HG02759 (cell line): ENCODE measurements at regions not wholly inside any gene's neighbourhood (a gene's known extent, or its start where the extent isn't known, plus 50 kb on each side); places are given as distances from the start of the nearest gene placed in this dataset.
A peak's percentile ranks its signal among the peaks of the same experiment; 100 is the strongest.
"Not testable (repeated sequence)": the region's sequence is repeated elsewhere in the genome, so short reads cannot be mapped to it uniquely, and the experiment has no call there.

Source experiments
- ATAC-seq: cut with Tn5 transposase; IDR thresholded peaks from one replicate; pipeline ENCODE4 v1.9.1; 2021; ENCODE audit warnings: mild to moderate bottlenecking, moderate library complexity; ENCODE audit not compliant: unreplicated experiment

DNA sequence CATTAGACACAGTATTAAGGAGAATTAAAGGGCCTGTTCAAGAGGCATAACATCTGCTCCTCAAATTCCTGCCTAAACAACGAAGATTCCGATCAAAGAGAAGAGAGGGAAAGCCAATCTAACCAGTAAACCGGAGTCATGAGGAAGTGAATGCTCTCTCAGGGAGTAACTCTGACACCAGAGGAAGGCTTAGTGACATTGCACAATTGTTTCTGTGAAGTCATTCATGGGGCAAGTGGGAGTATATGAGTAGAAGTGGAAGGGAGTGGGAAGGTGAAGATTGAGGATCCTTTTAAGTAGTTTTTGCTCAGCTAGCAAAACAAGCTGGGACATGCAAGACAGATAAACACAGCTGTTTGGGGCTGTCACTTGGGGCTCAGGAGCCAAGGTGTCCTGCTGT, 136.4 kb upstream of the FAM174A start:
- not testable (repeated sequence) for ATAC-seq

DNA sequence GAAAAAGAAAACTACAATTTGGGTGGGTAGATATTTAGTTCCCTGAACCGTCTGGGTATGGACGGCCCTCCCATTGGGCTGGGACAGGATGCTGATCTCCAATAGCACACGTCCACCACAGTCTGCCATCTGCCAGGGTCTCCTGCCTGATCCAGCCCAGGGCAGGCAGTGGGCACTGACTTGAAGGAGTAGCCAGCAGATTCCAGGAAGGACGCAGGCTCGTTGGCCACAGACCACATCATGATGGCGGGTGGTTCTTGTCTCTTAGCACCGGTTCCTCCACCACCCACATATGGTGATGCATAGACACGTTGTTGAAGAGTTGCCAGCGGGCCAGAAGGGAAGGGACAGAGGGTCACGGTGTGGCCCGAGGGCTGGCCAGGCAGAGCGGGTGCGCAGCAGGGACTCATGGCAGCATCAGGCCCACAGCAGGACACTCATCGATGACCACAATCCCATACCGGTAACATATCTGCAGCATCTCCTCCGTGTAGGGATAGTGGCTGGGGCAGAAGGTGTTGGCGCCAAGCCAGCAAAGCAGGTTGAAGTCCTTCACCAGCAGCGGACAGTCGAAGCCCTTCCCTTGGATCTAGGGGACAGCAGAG, 155.8 kb upstream of the FAM174A start:
- not testable (repeated sequence) for ATAC-seq

DNA sequence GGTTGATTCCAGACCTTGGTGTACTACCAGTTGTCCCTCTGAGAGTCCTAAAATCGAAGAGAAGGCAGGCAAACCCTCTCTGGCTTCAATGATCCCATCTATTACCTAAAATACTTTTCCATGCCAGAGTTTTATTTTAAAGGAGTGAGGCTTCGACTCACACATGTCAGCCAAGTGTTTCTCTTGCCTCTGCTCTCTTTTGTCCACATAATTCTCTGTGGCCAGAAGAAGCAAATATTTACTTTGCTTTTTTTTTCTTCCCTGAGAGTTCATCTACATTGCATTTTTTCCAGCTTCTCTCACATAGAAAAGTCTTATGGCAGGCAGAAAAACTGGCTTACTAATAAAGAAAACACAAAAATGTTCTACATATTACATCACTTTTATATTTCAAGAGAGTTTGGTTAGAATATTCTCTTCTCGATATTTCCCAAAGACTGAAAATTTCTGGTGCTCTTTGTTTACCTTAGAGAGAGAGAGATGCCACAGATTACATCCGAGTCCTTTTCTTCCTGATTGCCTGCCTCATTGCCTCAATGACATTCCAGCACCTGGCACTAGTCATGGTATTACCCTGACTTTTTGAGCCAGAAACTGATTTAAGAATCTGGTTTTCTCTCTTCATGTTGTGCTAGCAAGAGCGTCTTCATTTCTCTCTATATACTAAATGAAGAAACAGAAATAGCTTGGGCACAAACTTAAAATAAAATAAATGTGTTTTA, 170.3 kb upstream of the FAM174A start:
- not testable (repeated sequence) for ATAC-seq

DNA sequence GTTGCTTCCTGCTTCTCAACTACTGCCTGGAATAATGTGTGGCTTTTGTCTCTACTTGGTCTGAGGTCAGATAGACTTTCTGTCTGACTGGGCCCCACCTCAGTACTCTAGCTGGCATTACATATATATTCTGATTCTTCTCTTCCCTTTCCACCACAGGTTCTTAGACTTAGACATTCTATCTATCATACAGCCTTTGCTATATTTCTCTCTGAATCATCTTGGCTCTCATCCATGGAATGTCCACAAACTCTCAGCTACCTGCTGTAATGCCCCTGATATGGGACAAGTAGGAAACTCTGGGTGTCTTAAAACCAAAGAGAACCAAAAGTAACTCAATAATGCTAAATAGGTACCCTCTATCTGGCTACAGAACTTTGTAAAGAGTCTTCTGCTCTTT, 170.8 kb upstream of the FAM174A start:
- not testable (repeated sequence) for ATAC-seq

DNA sequence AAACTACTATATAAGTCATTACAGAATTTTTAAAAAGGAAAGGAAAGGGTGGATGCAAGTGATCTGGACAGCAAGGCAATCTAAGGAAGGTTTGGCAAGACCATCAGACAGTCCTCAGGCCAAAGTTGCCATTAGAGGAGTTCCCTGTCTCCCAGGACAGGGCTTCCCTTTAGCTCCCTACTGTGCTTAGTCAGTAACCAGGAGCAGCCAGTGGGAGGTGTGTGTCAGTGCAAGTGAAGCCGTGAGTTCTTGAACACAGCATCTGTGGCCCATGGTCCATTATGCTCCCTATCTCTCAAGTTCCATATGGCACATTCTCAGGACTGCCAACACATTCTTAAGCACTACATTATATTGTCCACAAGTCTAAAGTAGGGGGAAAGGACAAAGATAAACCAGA, 175.2 kb upstream of the FAM174A start:
- ATAC-seq: not testable (repeated sequence)

DNA sequence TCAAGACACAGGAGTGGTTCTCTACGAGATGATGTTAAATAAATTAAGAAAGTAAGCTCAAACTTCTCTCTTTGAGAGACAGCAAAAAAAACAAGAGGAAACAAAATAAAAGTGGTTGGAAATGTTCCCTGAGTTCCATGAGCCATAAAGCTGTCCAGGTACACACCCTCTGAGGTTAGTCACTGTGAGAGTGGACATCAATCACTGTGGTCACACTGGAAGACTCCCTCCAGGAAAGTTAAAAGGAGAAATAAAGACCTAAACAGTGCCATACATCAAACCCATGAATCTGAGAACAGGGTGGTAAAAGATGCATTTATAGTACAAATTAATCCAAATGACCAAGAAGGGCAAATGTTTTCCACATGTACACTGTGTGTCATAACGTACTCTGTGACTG, 188.9 kb upstream of the FAM174A start:
- ATAC-seq: not testable (repeated sequence)

DNA sequence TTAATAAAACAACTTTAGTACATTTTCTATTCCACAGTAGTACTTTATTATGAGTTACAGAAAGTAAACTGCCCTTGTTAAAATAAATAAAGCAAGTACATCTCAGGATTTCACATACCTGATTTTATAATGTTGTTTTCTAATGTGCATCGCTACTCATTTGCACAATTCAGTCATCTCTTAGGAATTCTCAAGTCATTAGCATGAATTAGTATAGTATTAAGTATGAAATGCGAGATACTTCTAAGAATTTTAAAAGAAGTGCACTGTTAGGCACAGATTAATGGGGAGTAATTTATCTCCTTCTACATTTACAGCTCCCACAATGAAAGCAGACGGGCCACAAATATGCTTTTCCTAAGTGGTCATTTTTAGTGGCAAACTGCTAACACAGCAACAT, 193.7 kb upstream of the FAM174A start:
- ATAC-seq: not testable (repeated sequence)

DNA sequence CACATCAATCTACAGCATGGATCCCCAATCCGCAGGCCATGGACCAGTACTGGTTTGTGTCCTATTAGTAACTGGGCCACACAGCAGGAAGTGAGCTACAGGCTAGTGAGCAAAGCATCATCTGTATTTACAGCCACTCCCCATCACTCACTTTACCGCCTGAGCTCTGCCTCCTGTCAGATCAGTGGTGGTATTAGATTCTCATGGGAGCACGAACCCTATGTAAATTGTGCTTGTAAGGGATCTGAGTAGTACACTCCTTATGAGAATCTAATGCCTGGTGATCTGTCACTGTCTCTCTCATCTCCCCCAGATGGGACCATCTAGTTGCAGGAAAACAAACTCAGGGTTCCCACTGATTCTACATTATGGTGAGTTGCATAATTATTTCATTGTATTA, 212.7 kb upstream of the FAM174A start:
- no peak for ATAC-seq

DNA sequence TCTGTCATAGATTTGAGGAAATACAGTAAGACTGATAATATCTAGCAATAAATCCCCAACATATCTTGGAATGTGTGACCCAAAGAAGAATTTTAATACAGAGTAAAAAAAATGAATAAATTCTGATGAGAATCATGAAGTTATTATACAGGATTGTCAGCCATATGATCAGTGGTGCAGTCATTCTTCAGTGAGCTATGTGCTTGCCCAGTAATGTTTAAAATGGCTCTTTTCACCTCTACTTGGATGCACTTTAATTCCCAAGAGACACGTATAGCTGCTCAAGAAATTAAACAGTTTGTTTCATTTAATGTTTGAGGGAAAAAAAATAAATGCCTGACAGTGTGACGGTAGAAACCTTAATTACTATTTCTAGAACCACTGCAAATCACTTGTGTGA, 215.3 kb upstream of the FAM174A start:
- no peak for ATAC-seq

DNA sequence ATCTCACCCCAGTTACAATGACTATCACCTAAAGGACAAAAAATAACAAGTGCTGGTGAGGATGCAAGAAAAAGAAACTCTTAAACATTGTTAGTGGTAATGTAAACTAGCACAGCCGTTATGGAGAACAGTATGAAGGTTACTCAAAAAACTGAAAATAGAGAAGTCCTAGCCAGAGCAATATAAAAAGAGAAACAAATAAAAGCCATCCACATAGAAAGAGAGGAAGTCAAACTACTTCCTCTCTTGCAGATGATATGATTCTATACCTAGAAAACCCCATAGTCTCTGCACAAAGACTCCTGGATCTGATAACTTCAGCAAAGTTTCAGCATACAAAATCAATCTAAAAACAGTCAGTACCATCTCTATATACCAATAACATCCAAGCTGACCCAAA, 221.5 kb upstream of the FAM174A start:
- ATAC-seq: no peak

DNA sequence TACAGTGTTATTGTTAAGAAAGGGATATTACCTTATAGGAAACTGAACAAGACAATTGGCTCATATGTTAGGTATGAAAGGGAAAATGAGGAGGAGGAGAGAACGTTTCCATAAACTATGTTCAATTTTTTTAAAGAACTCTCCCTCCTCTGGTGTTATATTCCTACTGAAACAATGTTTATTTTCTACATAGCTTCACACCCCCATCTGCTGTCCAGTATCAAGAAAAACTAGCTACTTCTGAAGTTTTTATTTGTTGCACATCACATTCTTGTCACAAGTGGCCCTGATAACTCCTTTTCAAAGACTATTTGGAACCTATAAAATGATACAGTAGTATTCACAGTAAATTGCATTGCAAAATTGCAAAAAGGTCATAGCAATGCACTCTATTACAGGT, 223.4 kb upstream of the FAM174A start:
- ATAC-seq: no peak

DNA sequence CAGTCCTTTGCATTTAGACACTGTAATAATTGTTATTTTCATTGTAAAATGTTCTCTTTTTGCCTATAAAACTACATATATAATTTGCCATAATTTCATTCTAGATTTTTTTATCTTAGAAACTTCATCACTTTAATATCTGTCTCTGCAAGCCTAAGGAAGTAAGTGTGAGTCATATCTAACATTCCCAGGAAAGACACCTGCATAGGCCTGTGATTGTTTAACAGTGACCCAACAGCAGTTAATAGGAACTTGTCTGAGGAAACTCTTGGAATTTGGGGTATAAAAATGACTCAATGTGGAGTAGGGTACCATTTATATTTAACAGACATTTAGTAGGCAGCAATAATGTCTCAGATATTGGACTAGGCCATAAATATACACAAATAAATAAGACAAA, 229.2 kb upstream of the FAM174A start:
- ATAC-seq: no peak

DNA sequence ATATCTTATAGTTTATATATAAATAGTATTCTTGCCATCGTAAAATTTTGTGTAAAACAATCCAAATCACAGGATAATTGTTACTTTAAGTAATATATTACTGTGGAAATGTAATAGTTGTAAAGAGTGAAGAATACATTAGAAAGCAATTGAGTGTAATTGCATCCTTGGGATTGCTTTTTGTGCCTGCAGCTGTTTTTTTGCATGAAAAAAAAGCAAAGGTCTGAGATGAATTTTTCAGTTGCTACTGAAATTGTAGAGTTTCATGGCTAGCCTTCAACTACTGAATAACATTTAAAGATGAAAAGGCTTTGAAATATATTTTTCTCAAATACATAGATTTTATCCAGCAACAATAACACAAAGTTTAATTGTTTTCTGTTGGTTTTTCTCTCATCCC, 232.0 kb upstream of the FAM174A start:
- ATAC-seq: no peak

DNA sequence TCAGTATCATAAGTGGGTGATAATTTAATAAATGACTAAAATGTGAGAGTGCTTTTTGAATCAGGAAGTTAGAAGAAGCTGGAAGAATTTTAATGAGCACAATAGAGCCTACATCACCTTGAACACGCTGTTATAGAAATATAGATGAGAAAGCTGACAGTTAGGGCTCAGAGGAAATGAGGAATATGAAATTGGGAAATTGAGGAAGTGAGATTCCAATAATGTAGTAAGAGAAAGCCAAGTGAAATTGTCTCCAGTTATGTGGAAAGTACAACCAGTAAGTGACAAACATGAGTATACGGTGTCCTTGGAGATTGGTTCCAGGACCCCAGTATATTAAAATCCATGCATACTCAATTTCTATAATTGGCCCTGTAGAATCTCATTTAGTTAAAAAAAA, 235.9 kb upstream of the FAM174A start:
- no peak for ATAC-seq

DNA sequence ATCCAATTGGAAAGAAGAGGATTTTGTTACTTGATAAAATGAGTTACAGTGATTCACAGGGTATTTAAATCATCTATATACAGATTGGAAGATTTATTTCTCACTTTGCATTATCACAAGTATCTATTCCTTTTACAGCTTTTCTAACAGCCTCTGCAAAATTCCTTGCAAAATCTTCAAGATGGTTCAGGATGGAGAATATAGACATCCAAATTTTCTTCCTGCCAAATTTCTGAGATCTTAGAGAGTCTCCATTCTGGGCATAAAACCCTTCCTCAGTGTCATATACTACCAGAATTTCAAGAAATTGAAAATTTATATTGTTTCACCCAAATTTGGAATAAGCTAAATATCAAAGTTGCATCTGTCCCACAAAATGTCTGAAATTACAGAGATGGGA, 259.1 kb upstream of the FAM174A start:
- no peak for ATAC-seq

DNA sequence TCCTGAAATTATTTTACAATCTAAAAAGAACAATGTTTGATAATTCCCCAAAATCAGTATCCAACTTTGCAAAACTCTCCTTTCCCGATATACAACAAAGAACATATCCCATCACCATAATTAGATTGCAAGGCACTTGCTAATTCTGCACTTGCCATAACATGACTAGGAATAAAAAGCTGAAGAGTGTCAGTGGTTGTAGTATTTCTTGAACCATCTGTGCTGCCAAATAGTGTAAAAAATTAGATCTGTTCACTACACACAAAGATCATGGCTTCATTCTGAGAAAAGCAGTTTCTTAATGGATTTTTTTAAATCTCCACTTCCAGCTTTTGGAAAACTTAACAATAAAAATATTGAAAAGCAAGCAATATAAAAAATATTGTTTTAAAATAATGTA, 259.5 kb upstream of the FAM174A start:
- ATAC-seq: no peak

DNA sequence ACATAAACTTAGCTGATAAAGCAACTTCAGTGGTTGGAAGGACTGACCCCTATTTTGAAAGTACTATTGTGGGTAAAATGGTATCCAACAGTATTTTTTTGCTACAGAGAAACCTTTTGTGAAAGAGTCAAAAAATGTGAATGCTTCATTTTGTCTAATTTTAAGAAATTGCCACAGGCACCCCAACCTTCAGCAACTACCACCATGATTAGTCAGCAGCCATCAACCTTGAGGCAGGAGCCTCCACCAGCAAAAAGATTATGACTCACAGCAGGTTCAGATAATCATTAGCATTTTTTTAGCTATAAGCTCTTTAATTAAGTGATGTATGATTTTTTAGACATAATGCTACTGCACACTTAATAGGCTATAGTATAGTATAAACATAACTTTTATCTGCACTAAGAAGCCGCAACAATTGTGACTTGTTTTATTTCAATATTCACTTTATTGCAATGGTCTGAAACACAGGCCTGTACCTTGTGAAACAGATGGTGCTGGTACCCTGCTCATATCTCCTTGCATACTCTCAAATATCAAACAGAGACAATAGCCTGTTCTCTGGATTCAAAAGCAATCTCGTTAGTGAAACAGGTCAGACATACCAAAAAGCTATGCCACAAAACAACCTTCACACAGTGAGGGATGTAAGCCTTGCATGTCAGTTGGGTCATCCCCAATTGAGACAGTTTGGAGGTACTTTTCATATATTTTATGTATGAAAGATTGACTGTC, 261.2 kb upstream of the FAM174A start:
- ATAC-seq: no peak

DNA sequence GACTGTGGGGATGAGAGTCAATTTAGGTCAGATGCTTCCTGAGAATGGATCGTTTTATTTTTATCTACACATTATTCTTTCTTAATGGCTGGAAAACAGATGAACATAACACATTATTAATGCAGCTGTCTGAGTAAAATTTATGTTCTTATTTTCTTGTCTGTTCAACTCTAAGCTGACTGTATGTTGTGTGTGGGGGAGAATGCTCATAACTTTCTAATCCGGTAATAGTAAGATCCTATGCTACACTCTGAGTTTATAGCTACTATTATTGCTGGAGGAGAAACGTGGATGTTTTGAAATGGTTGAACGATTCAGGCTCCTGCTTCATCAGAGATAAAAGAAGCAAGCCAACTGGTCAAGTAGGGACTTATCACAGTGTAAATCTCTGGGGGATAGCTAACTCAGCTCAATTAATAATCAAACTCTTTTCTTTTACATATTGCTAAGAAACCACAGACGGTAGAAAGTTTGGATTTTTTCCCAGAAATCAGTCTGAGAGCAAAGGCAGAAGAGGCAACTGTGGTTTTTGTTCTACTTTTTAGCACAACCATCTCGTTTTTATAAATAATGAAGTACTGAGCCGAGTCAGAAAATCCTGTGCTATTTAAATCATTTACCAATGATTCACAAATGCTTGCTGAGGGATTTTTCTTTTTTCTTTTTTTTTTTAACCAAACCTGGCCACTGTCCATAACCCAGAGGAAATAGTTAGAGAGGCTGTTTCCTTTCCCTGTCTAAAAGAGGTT, 265.0 kb upstream of the FAM174A start:
- peak; percentile 66 for ATAC-seq

DNA sequence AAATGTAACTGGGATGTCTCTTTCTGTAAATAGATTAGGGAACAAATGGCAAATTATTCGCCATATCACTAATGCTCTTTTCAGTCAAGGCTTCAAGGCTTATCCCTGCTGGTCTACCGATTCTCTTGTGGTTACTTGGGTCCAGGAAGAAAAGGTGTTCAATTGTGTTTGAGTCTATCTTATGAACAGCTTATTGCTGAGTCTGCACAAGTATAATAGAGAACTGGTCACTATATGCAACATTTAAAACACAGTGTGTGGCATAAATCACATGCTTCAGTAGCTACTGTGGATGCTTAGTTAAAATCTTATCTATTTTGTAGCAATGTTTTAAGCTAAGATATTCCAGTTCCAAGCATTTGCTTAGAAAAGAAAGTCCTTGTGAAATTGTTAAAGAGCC, 274.2 kb upstream of the FAM174A start:
- no peak for ATAC-seq

DNA sequence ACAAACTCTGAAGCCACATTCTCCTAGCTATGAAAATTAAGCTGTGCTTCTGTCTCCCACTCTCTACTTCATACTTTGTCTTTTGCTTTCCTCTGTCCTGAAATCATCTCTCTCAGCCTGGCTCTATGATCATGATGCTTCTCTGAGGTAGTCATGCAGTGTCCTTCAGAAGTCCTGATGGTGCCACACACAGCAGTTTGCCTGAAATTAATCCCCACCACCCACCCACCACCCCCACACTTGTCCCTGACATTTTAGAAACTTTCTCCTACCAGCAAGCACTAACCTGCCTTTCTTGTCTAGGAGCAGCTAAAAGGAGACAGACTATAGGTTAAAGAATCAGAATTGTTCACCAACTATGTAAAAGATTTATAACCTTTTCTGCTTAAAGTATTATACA, 282.2 kb upstream of the FAM174A start:
- ATAC-seq: no peak

DNA sequence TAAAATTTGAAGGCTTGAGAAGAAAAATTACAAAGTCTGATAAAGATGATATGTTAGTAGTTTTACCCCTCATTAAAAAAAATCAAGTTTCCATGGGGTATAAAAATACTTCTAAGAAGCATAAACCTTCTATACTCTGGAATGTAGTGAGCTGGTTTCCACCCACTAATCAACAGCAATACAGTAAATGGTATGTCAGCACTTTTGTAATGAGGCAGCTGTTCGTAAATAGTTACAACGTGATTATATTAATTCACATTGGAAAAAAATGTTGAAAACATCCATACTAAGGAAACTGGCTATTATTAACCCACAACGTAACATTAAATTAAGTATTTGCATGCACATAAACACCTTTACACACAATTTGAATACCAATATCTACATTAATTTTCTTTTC, 283.1 kb upstream of the FAM174A start:
- ATAC-seq: no peak

DNA sequence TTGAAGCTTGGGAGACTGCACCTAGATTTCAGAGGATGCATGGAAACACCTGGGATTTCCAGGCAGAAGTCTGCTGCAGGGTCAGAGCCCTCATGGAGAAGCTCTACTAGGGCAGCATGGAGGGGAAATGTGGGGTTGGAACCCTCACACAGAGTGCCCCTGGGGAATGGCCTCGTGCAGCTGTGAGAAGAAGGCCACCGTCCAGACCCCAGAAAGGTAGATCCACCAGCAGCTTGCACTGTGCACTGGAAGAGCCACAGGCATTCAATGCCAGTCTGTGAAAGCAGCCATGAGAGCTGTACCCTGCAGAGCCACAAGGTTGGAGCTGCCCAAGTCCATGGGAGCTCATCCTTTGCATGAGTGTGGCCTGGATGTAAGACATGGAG, 285.3 kb upstream of the FAM174A start:
- ATAC-seq: no peak
